SU-DHL-6 (cell line): ENCODE measurements at regions not wholly inside any gene's neighbourhood (a gene's known extent, or its start where the extent isn't known, plus 50 kb on each side); places are given as distances from the start of the nearest gene placed in this dataset.

Experiments
- EZH2phosphoT487 ChIP-seq: fragments of 200-600 bp; sonication (generic), shearing (Covaris generic); conservative IDR thresholded peaks from 2 replicates; pipeline ENCODE4 v1.6.1; 2018; ENCODE audit warnings: mild to moderate bottlenecking, antibody characterized with exemption, low read length, moderate library complexity, mixed read lengths
- TF ChIP-seq, protein P1 (sequence below): fragments of 200-600 bp; sonication (generic); IDR thresholded peaks from one replicate; pipeline ENCODE4 v1.5.1; 2017; ENCODE audit warnings: antibody characterized with exemption, mild to moderate bottlenecking, low read length, moderate library complexity; ENCODE audit not compliant: insufficient read depth, poor library complexity, severe bottlenecking

DNA sequence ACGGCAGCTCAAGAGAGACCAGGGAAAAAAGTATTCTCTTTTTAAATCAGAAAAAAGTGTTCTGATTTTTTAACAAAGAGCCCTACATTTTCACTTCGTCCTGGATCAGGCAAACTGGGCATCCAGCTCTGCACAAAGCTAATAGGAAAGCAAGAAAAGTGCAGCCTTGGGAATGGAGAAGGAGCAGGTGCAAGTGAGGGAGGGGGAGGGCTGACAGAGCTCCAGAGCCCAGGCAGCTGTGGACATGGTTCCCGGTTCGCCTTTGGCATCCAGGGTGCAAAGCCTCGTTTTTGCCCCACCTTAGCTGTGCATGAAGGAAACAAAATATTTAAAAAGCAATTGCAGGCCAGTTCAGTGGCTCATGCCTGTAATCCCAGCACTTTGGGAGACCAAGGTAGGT is 82.2 kb downstream of the FAM124B start:
- TF ChIP-seq, protein P1, sequence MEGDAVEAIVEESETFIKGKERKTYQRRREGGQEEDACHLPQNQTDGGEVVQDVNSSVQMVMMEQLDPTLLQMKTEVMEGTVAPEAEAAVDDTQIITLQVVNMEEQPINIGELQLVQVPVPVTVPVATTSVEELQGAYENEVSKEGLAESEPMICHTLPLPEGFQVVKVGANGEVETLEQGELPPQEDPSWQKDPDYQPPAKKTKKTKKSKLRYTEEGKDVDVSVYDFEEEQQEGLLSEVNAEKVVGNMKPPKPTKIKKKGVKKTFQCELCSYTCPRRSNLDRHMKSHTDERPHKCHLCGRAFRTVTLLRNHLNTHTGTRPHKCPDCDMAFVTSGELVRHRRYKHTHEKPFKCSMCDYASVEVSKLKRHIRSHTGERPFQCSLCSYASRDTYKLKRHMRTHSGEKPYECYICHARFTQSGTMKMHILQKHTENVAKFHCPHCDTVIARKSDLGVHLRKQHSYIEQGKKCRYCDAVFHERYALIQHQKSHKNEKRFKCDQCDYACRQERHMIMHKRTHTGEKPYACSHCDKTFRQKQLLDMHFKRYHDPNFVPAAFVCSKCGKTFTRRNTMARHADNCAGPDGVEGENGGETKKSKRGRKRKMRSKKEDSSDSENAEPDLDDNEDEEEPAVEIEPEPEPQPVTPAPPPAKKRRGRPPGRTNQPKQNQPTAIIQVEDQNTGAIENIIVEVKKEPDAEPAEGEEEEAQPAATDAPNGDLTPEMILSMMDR, result no peak
- no peak for TF ChIP-seq EZH2phosphoT487
